GM23248 (cell line): ENCODE measurements at regions not wholly inside any gene's neighbourhood (a gene's known extent, or its start where the extent isn't known, plus 50 kb on each side); places are given as distances from the start of the nearest gene placed in this dataset.

Experiments used
- EZH2 ChIP-seq: fragments of 200-600 bp; sonication (generic); IDR thresholded peaks from 2 replicates; pipeline ENCODE4 v1.6.1; 2018; ENCODE audit warnings: antibody characterized with exemption, mild to moderate bottlenecking; ENCODE audit not compliant: insufficient read depth, poor library complexity, severe bottlenecking
- EZH2phosphoT487 ChIP-seq: fragments of 200-600 bp; sonication (generic); IDR thresholded peaks from 2 replicates; pipeline ENCODE4 v1.6.1; 2018; ENCODE audit warnings: antibody characterized with exemption, moderate library complexity, mild to moderate bottlenecking, low read depth; ENCODE audit not compliant: insufficient read depth

- TF ChIP-seq EZH2 (no peak), EZH2phosphoT487 (no peak)
These were observed 70.9 kb upstream of the EYA2 start for GRCh38 chr20:46823753-46824152.
